HG02981 (cell line): ENCODE measurements at regions not wholly inside any gene's neighbourhood (a gene's known extent, or its start where the extent isn't known, plus 50 kb on each side); places are given as distances from the start of the nearest gene placed in this dataset.
"Not testable (repeated sequence)": the region's sequence is repeated elsewhere in the genome, so short reads cannot be mapped to it uniquely, and the experiment has no call there.

Source experiments
- ATAC-seq: cut with Tn5 transposase; IDR thresholded peaks from one replicate; pipeline ENCODE4 v1.9.1; 2021; ENCODE audit warnings: mild to moderate bottlenecking, moderate library complexity; ENCODE audit not compliant: unreplicated experiment

DNA sequence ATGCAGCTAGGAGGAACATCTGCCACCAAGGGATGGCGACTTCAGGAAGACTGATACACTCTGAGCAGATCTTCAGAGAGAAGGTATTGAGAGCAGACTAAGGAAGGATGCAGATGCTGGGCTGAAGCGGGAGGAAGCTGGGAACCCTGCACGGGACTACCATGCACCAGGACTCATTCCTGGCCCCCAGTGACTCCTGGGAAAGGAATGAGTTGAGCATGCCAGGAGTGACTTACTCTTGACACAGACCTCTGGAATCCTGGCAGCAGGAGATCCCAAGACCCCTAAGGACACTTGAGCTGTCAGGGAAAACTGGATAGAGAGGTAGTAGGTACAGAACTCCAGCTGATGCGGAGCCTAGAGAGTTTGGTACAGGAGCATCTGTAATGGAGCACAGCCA is 336.1 kb downstream of the RPS29 start:
- no peak for ATAC-seq

DNA sequence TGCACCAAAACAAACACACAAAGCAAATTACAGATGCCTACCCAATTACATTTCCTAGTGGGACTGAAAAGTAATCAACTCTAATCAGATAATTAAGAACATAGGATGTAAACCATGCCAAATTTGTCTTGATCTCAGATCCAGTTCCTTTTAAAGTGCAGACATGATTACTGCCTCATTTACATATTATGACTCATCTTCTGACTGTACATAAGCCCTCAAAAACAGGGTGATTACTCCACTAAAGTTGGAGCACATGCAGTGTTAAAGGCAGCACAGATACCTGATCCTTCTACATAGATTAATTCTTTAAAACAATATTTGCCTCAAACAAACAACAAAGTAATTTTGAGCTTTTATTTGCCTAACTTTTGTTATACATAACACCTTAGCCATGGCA is 337.2 kb downstream of the RPS29 start:
- ATAC-seq: peak; percentile 69

DNA sequence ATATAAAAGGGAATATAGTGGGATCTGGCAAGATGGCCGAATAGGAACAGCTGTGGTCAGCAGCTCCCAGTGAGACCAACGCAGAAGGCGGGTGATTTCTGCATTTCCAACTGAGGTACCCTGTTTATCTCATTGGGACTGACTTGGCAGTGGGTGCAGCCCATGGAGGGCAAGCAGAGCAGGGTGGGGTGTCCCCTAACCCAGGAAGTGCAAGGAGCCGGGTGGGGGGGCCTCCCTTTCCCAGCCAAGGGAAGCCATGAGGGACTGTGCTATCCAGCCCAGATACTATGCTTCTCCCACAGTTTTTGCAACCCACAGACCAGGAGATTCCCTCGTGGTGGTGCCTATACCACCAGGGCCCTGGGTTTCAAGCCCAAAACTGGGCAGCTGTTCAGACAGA is 342.4 kb downstream of the RPS29 start:
- not testable (repeated sequence) for ATAC-seq

DNA sequence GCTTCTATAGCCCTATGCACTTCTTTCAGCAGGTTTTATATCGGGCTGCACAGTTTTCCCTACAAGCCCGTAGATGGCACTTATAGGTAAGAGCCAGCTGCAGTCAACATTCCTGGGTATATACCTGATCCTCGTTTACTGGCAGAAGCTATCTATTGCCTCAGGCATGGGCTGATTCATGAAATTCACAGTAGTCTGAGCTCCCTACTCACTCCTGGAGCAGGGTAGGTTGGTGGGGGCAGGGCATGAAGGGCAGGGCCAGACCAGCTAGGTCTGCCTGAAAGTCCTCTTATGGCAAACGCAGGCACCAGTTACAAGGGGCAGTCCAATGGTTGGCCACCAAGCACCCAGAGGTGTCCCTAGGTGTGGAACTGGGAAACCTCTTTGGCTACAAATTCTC is 345.8 kb downstream of the RPS29 start:
- no peak for ATAC-seq

- no peak for ATAC-seq
Observed at GRCh38 chr14:49228552-49228951, 357.6 kb downstream of the RPS29 start.

- no peak for ATAC-seq
Observed at GRCh38 chr14:49221316-49221715, 364.9 kb downstream of the RPS29 start.

DNA sequence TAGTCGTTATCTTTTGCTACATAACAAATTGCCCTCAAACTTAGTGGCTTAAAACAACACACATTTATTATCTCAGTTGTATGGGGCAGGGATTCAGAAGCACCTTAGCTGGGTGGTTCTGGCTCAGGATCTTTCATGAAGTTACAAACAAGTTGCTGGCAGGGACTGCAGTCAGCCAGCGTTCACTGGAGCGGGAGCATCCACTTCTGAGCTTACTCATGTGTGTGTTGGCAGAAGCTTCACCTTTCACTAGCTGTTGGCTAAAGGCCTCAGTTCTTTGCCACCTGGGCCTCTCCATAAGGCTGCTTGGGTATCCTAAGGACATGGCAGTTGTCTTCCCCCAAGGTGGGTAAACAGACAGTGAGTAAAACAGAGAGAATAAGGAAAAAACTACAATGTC is 365.7 kb downstream of the RPS29 start:
- no peak for ATAC-seq

- ATAC-seq: no peak
Observed at GRCh38 chr14:49218436-49219092, 367.6 kb downstream of the RPS29 start.

DNA sequence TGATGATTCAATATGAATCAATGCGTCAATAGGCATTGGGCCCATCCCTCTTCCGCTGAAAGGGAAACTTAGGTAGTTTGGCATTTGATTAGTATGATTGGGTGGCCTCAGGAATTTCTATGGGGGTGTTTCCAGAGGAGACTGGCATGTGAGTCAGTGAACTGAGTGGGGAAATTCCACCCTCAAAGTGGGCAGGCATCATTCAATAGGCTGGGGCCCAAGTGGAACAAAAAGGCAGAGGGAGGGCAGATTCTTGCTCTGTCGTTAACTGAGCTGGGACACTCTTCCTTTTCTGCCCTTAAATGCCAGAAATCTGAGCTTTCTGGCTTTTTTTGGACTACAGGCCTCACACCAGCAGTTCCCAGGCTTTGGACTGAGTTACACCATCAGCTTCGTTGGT is 373.5 kb downstream of the RPS29 start:
- no peak for ATAC-seq

DNA sequence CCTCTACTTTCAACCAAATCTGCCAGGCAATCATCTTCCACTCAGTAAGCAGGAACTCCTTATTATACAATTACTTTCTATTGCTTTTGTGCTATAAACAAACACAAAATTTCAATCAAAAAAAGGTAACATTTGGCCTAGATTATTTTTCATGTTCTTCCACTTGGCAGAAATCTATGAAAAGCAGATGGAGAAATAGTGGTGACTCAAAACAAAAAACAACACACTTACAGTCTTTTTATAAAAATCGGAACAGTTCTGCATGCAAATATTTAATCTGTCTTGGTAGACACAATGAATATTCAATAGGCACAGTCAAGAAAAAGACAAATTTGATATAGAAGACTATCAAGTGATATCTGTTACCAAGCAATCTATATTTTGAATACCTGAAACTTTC is 376.8 kb downstream of the RPS29 start:
- ATAC-seq: no peak

GRCh38 chr14:49206828-49207227 is 379.4 kb downstream of the RPS29 start:
- ATAC-seq: no peak

- no peak for ATAC-seq
Observed at GRCh38 chr14:49203676-49204075, 382.5 kb downstream of the RPS29 start.

- ATAC-seq: no peak
Observed at GRCh38 chr14:49199159-49199558, 387.0 kb downstream of the RPS29 start.

GRCh38 chr14:49196327-49196726 is 389.9 kb downstream of the RPS29 start:
- ATAC-seq: no peak

DNA sequence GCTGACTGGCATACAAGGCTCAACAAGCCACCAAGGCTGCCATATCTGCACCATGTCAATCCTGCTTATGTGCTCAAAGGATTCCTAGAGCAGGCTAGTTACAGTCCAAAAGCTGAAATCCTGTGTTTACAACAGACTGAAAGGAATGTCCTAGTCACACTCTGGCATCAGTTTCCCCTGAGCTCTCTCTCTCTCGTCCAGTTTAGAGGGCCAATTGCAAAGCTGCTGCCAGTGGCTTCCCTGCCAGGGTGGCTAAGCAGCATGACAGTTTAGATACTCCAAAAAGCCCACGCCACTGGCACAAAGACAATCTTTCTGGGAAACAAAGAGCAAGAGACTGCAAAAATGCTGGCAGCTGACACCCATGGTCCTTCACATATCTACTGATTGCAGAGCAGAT is 392.1 kb downstream of the RPS29 start:
- no peak for ATAC-seq

DNA sequence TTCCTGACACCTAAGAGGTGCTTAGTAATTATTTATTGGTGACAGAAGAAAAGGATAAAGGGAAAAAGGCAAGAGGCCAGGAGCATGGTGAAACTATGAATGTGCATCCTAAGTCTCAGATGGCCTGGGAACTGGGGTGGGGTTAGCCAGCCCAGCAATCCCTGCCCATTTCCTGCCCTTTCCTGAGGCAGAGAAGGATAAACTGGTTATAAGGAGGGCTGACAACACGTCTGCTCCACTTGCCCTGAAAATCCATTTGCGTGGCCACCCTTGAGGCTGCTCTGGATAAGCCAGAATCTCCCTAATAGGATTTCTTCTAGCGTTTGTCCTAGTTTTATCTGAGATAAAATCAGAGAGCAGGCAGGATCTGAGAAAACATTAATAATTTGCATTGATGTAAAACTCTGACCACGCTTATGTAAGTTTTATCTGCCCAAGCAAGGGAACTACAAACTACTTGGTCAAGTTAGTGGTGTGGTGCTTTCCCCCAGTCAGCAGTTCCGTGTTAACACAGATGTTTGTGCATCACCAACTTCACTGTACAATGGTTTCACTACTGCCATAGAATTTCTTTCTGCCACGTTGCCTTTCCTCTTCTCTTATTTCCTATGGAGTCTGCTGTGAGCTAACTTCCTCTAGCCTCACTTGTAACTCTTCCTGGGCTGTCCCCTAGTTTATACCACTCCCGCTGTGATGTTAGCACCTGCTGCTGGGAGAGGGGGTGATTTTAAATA is 392.7 kb downstream of the RPS29 start:
- ATAC-seq: peak; percentile 99

GRCh38 chr14:49191380-49191779 is 394.8 kb downstream of the RPS29 start:
- ATAC-seq: no peak

DNA sequence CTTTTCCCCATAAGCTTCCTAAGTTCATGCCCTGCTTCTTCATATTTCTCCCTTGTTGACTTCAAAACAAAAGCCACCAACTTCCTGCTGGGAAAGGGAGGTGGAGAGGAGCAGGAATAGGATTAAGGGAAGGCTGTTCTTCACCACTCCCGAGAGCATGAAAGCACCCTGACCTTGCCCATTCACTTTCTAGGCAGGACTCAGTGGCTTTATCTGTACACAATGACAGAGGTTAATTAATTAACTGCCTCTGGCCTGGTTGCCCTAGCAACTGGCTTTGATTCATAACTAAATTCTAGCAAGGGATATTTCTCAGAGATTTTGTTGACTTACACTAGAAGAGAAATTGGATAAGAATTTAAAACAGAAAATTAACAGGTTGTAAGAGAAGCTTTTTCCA is 396.8 kb downstream of the RPS29 start:
- no peak for ATAC-seq

- no peak for ATAC-seq
Observed at GRCh38 chr14:49187799-49188198, 398.4 kb downstream of the RPS29 start.

- peak; percentile 99 for ATAC-seq
Observed at GRCh38 chr14:49173765-49174373, 412.3 kb downstream of the RPS29 start.

DNA sequence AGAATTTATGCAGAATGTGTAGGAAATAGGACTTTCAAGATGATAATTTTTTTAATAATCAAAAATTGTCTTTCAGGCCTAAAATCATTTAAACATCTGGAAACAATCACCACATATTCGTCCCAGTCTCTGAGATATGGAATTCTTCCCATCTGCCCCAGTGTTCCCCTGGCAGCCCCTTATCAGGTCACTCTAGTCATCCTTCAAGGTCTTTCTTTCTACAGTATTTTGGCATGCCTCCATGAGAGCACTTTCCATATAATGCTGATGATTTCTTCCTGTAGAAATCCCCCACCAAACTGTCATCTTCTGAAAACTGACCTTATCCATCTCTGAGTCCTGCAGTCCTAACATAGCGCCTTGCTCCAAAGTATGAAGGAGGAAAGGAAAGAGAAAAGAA is 422.1 kb downstream of the RPS29 start:
- no peak for ATAC-seq

- no peak for ATAC-seq
Observed at GRCh38 chr14:49160983-49161382, 425.2 kb downstream of the RPS29 start.
